GM19455 (cell line): ENCODE measurements at regions not wholly inside any gene's neighbourhood (a gene's known extent, or its start where the extent isn't known, plus 50 kb on each side); places are given as distances from the start of the nearest gene placed in this dataset.
"Not testable (repeated sequence)": the region's sequence is repeated elsewhere in the genome, so short reads cannot be mapped to it uniquely, and the experiment has no call there.

Source experiments
- ATAC-seq: cut with Tn5 transposase; IDR thresholded peaks from one replicate; pipeline ENCODE4 v1.9.1; 2021; ENCODE audit not compliant: unreplicated experiment

DNA sequence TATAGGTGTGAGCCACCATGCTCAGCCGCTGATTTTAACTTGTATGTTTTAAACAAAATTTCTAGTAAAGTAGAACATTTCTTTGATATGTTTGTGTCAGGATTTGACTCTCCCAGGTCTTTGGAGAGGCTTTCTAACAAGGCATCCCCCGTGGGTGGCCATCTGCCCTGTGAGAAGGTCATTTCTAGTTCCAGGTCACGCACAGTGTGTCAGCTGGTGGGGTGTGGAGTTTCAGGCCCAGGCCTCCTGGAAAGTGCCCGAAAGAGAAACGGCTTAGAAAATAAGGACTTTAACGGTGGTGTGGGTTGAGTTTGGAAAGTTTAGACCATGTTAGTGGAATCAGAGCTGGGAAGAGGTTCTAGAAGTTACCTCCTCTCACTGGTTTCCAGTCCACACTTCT, 61.0 kb downstream of the SPDYE17 start:
- not testable (repeated sequence) for ATAC-seq

GRCh38 chr7:76969892-76970291, 62.3 kb downstream of the SPDYE17 start:
- not testable (repeated sequence) for ATAC-seq

DNA sequence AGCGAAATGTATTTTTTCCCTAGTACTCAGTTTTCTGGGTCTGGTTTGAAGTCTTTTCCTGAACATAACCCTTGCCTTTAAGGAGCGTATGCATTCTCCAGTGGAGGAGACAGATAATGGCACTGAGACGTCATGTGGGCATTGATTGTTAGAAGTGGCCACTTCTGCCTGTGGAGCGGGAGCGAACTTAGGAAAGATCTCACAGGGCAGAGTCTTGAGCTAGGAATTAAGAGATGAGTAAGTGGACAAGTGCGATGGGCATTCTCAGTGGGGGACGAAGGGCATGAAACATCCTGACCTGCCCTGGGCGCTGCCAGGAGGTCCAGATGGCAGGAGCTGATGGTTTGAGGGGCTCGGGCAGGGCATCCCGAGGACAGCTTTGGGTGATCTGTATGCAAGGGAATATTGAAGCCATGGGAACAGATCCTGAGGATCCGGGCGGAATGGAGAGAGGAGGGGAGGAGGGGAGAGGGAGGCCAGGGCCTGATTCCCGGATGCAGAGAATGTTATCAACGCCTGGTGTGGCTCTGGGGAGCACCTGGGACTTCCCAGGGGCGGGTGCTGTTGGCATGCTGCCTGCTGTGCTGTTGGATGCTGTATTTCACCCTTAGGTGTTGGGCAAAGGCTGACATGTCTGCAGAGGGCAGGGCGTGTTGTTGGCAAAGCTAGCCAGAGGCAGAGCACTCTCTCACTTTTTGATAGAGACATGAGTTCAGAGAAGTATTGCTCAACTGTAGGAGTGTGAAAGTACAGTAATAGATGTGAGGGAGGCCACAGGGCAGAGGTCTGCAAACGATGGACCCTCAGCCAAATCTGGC, 66.2 kb downstream of the SPDYE17 start:
- not testable (repeated sequence) for ATAC-seq

DNA sequence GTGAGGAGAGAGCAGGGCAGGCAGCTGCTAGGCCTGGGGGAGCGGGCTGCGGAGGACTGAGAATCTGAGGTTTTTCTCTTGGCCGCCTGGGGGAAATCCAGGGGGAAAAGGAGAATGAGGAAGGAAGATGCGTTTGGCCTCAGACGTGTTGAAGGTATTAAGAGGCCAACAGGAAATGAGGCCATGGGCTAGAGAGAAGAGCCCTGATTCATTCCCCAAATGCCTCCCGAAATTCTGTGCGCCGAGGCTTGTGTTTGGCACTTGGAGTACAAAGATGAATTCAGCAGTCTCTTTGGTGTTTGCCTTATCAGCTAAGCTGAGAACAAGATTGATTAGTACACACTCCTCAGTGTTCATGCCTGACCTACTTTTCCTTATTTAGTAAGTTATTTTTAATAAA, 68.1 kb downstream of the SPDYE17 start:
- not testable (repeated sequence) for ATAC-seq

GRCh38 chr7:76963061-76963460, 69.1 kb downstream of the SPDYE17 start:
- ATAC-seq = not testable (repeated sequence)

- peak; percentile 25 for ATAC-seq
Measured at GRCh38 chr7:76960400-76960986, 71.7 kb downstream of the SPDYE17 start.

- peak; percentile 94 for ATAC-seq
Measured at GRCh38 chr7:76959573-76960399, 72.4 kb downstream of the SPDYE17 start.

DNA sequence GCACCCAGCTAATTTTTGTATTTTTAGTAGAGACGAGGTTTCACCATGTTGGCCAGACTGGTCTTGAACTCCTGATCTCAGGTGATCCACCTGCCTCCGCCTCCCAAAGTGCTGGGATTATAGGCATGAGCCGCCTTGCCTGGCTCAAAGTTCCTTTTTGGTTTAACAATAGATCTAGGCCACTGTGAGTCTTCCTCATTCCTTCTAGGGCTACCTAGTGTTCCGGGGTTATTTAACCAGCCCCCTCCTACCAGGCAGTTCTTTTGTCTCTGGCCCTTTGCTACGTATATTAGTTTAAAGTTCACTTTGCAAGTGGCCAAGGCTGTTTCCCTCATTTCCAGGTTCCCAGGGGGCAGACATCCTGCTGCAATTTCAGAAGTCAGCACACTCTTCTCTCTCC, 75.6 kb downstream of the SPDYE17 start:
- ATAC-seq = not testable (repeated sequence)

DNA sequence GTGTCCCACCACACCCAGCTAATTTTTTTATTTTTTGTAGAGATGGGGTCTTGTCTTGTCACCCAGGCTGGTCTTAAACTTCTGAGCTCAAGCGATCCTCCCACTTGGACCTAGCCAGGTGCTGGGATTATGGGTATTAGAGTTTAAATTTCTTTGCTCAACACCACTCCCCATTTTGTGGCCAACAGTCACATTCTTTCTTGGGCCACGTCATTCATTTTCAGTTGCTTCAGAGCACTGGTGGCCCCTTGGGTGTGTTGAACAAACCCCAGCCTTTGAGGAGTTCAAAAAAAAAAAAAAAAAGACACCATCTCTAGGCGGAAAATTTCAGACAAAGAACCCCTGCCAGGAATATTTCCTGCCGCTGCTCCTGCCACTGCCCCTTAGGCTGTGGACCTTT, 77.0 kb downstream of the SPDYE17 start:
- ATAC-seq = not testable (repeated sequence)

- not testable (repeated sequence) for ATAC-seq
Measured at GRCh38 chr7:76944603-76945002, 87.6 kb downstream of the SPDYE17 start.

DNA sequence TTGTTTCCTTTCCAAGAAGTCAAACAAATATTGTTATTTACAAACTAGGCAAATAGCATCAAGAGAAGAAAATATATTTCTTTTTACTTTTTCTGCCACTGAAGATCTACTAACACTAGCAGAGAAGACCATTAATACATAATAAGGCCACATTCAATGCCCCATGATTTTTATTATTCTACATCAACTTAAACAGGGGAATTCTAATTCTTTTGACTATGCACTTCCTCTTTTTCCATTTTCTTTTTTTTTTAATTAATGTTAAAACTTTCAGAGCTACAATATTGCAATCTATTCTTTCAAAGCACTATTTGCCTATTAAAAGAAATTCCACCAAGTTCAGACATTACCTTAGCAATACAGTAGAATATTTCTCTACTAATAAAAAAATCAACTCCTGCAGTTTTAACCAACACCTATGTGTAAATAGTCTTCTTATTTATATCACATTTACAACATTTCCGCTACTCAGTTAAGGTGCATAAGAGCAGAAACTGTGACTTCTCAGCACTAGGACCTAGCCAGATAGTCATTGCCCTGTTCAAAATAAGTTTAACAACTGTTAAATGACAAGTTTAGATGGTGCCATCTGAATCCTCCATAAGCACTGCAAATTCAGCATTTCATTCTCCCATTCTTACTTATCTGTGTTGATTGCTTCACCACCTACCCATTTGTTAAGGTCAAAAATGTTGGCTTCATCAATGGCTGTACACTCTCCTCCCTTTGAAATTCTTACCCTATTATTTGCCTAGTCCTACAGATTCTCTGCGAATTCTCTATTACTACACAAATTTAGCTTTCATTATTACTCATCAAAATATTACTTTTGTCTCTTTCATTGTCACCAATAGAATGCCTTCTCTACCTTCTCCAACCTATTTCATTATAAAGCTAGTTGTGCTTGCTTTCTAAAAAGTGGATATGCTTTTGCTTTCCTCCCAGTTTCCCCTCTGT, 90.1 kb downstream of the SPDYE17 start:
- not testable (repeated sequence) for ATAC-seq

- not testable (repeated sequence) for ATAC-seq
Measured at GRCh38 chr7:76937781-76938180, 94.4 kb downstream of the SPDYE17 start.

DNA sequence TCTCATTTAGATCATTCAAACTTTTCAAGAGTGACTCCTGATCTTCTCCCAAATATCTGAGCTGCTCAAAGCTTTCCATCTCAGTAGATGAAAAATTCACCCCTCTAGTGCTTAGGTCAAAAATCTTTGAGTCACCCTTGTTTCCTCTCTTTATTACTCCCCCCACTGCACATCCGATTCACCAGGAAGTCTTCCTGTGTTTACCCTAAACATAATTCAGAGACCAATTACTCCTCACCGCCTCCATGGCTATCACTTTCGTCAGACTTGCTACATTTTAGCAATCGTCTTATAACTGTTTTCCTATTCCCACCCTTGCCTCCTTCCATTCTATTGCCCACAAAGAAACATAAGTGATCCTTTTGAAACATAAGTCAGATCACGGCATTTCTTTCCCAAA, 94.8 kb downstream of the SPDYE17 start:
- ATAC-seq = not testable (repeated sequence)

- ATAC-seq = not testable (repeated sequence)
Measured at GRCh38 chr7:76936346-76936745, 95.8 kb downstream of the SPDYE17 start.

DNA sequence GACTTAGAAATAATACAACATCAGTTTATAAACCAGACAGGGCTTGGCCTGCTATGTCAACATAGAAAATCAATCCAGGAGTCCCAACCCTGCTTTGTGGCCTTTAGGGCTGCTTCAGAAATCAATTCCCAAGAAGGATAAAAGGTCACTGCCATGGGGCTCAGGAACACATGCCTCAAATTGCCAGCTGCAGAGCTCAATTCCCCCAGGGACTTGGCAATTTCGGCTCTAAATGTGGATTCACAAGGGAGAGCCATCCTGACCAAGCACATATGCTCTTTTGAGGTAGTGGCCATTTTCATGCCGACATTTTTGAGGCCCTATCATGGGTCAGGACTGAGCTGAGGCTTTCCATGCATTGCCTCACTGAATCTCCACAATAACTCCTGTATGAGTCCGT, 97.5 kb downstream of the SPDYE17 start:
- not testable (repeated sequence) for ATAC-seq

- not testable (repeated sequence) for ATAC-seq
Measured at GRCh38 chr7:76932957-76933356, 99.2 kb downstream of the SPDYE17 start.

GRCh38 chr7:76931441-76931840, 100.7 kb downstream of the SPDYE17 start:
- ATAC-seq = not testable (repeated sequence)

DNA sequence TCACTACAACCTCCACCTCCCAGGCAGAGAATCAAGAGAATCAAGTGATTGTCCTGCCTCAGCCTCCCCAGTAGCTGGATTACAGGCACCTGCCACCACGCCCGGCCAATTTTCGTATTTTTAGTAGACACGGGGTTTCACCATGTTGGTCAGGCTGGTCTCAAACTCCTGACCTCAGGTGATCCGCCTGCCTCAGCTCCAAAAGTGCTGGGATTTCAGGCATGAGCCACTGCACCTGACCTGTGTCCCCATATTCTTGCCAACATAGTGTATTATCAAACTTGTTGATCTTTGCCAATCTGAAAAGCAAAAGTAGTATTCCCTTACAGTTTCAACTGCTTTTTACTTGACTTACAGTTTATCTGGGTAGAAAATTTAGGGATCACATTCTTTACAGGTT, 101.7 kb downstream of the SPDYE17 start:
- not testable (repeated sequence) for ATAC-seq

DNA sequence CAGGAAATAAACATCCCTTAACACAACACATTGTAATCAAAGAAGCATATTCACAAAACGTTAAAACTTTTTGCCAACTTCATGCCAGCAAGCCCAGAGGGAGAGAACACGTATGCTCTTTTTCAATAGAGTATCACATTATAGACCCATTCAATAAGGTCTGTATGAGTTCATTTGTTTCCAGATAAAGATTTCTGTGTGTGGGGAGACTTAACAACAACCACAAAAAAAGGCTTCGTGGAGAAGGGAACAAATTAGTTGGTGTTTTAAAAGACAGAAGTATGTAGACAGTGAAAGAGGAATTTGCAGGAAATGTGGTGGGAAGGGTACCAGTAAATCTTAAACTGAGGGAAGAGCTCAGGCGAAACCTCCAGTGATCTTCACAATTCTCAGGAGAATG, 103.4 kb downstream of the SPDYE17 start:
- not testable (repeated sequence) for ATAC-seq

GRCh38 chr7:76927741-76928393, 104.3 kb downstream of the SPDYE17 start:
- not testable (repeated sequence) for ATAC-seq
